Suprapubic skin (tissue), 4 donors: ENCODE measurements at regions not wholly inside any gene's neighbourhood (a gene's known extent, or its start where the extent isn't known, plus 50 kb on each side); places are given as distances from the start of the nearest gene placed in this dataset.
"Not testable (repeated sequence)": the region's sequence is repeated elsewhere in the genome, so short reads cannot be mapped to it uniquely, and the experiment has no call there.

Experiments
- DNase-seq, 2 donors: peaks; one replicate each; pipeline ENCODE4 v3.0.0-alpha.2; 2019; ENCODE audit warnings: low spot score in 2 of 2
- H3K27ac ChIP-seq: fragments of 200-600 bp; sonication (generic); one replicate; pipeline ENCODE4 v1.5.1; 2019
- H3K27me3 ChIP-seq: fragments of 200-600 bp; sonication (generic); one replicate; pipeline ENCODE4 v1.5.1; 2019
- H3K36me3 ChIP-seq: fragments of 200-600 bp; sonication (generic); one replicate; pipeline ENCODE4 v1.5.1; 2019
- H3K4me1 ChIP-seq: fragments of 200-600 bp; sonication (generic); one replicate; pipeline ENCODE4 v1.5.1; 2019
- H3K4me3 ChIP-seq: fragments of 200-600 bp; sonication (generic); one replicate; pipeline ENCODE4 v1.5.1; 2019; ENCODE audit warnings: mild to moderate bottlenecking
- H3K9me3 ChIP-seq: fragments of 200-600 bp; sonication (generic); one replicate; pipeline ENCODE4 v1.5.1; 2019
- EP300 ChIP-seq: sonication (generic); formaldehyde crosslinking; IDR thresholded peaks from one replicate; pipeline ENCODE4 v1.6.1; 2017; ENCODE audit warnings: antibody characterized with exemption
- POLR2A ChIP-seq, 2 donors: fragments of 450-650 bp; IDR thresholded peaks; one replicate each; pipeline ENCODE4 v1.6.1; 2017; ENCODE audit warnings: antibody characterized with exemption in 2 of 2, mild to moderate bottlenecking in 2 of 2, moderate library complexity in 2 of 2
- POLR2AphosphoS5 ChIP-seq, 3 donors: sonication (generic); formaldehyde crosslinking; IDR thresholded peaks; one replicate each; pipeline ENCODE4 v1.6.1; 2017; ENCODE audit warnings: antibody characterized with exemption in 3 of 3
- WGBS: methylation state at CpG from one replicate; pipeline ENCODE4 v1.1.5; 2018; 5-methylcytosine and 5-hydroxymethylcytosine counted together
- TF ChIP-seq, protein P1 (sequence below), 2 donors: fragments of 200-600 bp in 1 of 2; fragments of 450-650 bp in 1 of 2; sonication (generic) in 1 of 2; IDR thresholded peaks; one replicate each; pipeline ENCODE4 v1.5.1; 2016 to 2019; ENCODE audit warnings: antibody characterized with exemption in 2 of 2, mild to moderate bottlenecking in 1 of 2, moderate library complexity in 1 of 2

DNA sequence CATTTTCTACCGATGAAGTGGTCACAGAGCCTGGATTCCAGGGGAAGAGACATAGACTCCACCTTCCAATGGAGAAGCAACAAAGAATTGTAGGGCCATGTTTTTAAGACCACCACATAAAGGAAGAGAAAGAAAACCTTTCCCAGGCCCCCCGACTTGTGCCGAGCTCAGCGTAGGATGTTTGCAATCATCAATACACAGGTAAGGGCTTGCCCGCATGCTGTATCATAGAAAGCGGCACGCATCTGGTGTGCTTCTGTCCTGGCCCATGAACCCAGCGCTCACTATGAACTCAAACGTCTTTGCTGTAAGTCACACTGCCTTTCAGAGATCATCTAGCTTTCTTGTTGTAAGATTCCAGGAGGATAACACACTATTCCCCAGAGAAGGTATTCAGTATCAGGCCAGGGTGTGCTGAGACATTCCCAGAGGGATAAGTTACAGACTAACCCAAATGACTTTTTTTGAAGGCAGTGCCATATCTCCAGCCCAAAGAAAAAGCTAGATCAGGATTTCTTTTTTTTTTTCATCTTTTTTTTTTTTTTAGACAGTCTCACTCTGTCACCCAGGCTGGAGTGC is 79.5 kb upstream of the RPL38 start:
- no peaks in the 10 kb centered on the region for H3K4me1 ChIP-seq
- TF ChIP-seq POLR2A (IDR thresholded peaks at IDR 0.05) (no peak), POLR2AphosphoS5 (IDR thresholded peaks at IDR 0.05) (no peak), EP300 (no peak)
- TF ChIP-seq, protein P1, sequence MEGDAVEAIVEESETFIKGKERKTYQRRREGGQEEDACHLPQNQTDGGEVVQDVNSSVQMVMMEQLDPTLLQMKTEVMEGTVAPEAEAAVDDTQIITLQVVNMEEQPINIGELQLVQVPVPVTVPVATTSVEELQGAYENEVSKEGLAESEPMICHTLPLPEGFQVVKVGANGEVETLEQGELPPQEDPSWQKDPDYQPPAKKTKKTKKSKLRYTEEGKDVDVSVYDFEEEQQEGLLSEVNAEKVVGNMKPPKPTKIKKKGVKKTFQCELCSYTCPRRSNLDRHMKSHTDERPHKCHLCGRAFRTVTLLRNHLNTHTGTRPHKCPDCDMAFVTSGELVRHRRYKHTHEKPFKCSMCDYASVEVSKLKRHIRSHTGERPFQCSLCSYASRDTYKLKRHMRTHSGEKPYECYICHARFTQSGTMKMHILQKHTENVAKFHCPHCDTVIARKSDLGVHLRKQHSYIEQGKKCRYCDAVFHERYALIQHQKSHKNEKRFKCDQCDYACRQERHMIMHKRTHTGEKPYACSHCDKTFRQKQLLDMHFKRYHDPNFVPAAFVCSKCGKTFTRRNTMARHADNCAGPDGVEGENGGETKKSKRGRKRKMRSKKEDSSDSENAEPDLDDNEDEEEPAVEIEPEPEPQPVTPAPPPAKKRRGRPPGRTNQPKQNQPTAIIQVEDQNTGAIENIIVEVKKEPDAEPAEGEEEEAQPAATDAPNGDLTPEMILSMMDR (IDR thresholded peaks at IDR 0.05), result no peak
- WGBS, result 75% methylated on average over 9 of the region's 9 CpGs
- H3K36me3 ChIP-seq, result no peaks in the 10 kb centered on the region
- no peak overlapping the region for H3K4me3 ChIP-seq
- no peaks in the 10 kb centered on the region for H3K9me3 ChIP-seq
- no peak overlapping the region for H3K27ac ChIP-seq
- DNase-seq, result peak in 1 of 2 donors; percentile 59
- H3K27me3 ChIP-seq, result peaks cover 38% of the 10 kb centered on the region

DNA sequence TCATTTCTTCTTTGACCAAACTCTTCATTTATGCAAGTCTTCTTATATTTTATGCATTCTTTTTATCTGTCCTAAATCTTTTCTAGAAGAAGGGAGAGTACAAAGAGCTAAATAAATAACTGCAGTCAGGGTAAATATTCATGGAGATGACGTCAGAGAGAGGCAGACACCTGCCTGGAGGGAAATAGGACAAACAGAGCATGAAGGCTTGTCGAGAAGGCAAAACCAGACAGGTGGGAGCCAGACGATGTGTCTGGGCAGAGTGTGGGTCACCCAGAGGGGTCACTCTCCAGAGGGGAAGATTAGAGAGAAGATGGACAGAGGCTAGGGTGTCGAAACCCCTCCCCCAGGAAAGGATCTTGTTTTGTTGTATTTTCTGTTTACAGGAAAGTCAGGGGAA is 78.3 kb upstream of the RPL38 start:
- Histone ChIP-seq H3K4me3 (no peak overlapping the region), H3K9me3 (no peaks in the 10 kb centered on the region), H3K27me3 (peaks cover 39% of the 10 kb centered on the region), H3K4me1 (no peaks in the 10 kb centered on the region), H3K36me3 (no peaks in the 10 kb centered on the region), H3K27ac (no peak overlapping the region)
- TF ChIP-seq, protein P1 (IDR thresholded peaks at IDR 0.05), result no peak
- 37% methylated on average over 4 of the region's 4 CpGs for WGBS
- no peak for DNase-seq

DNA sequence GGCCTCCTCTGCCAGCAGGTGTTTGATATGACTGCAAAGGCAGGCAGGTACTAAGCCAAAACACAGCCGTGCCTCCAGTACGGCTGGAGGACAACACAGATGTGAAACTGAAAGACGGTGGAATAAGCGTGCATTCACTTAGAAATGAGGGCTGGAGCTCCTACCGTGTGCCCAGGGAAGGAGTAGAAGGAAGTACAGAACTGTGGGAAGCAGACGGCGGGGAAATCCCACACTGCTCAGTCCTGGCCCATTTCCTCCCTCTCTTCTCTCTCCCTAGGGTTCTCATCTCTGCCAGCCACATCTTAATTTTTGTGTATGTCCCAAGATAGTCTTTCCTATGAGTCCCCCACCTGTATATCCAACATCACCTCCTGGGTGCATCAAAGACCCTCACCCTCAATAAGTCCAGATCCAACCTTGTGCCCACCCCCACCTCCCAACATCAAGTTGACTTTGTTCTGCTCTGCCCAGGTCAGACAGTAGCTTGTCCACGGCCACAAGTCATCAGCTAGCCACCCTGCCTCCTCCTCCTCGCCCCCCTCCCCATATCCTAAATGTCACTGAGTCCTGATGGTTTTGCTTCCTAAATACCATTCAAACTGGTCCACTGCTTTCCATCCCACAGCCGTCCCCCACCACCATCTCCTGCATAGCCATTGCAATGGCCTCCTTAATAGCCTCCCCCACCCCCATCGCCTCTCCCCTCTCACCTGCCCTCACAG is 77.1 kb upstream of the RPL38 start:
- Histone ChIP-seq H3K9me3 (no peaks in the 10 kb centered on the region), H3K4me3 (no peak overlapping the region), H3K27me3 (peaks cover 43% of the 10 kb centered on the region), H3K4me1 (no peaks in the 10 kb centered on the region), H3K27ac (no peak overlapping the region), H3K36me3 (no peaks in the 10 kb centered on the region)
- TF ChIP-seq POLR2A (IDR thresholded peaks at IDR 0.05) (no peak), EP300 (no peak), POLR2AphosphoS5 (IDR thresholded peaks at IDR 0.05) (no peak)
- TF ChIP-seq, protein P1 (IDR thresholded peaks at IDR 0.05), result no peak
- no peak for DNase-seq
- WGBS, result 51% methylated on average over 11 of the region's 11 CpGs

DNA sequence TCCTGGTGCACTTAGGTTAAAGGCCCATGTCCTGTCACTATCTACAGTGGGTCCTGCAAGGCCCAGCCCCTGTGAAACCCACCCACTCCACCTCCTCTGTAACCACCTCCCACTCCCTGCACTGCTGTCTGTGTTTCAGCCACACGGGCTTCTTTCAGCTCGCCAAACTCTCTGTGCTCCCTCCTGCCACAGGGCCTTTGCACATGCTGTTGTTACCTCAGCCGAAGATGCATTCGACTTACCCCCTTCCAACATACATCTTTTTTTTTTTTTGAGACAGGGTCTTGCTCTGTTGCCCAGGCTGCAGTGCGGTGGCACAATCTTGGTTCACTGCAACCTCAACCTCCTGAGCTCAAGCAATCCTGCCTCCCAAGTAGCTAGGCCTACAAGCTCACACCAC is 76.5 kb upstream of the RPL38 start:
- no peaks in the 10 kb centered on the region for H3K4me1 ChIP-seq
- no peak for DNase-seq
- H3K27ac ChIP-seq, result no peak overlapping the region
- peaks cover 49% of the 10 kb centered on the region for H3K27me3 ChIP-seq
- no peaks in the 10 kb centered on the region for H3K36me3 ChIP-seq
- no peak overlapping the region for H3K4me3 ChIP-seq
- 91% methylated on average over 5 of the region's 5 CpGs for WGBS
- TF ChIP-seq POLR2AphosphoS5 (IDR thresholded peaks at IDR 0.05) (no peak), EP300 (no peak), POLR2A (IDR thresholded peaks at IDR 0.05) (no peak)
- TF ChIP-seq, protein P1 (IDR thresholded peaks at IDR 0.05), result no peak
- no peaks in the 10 kb centered on the region for H3K9me3 ChIP-seq

DNA sequence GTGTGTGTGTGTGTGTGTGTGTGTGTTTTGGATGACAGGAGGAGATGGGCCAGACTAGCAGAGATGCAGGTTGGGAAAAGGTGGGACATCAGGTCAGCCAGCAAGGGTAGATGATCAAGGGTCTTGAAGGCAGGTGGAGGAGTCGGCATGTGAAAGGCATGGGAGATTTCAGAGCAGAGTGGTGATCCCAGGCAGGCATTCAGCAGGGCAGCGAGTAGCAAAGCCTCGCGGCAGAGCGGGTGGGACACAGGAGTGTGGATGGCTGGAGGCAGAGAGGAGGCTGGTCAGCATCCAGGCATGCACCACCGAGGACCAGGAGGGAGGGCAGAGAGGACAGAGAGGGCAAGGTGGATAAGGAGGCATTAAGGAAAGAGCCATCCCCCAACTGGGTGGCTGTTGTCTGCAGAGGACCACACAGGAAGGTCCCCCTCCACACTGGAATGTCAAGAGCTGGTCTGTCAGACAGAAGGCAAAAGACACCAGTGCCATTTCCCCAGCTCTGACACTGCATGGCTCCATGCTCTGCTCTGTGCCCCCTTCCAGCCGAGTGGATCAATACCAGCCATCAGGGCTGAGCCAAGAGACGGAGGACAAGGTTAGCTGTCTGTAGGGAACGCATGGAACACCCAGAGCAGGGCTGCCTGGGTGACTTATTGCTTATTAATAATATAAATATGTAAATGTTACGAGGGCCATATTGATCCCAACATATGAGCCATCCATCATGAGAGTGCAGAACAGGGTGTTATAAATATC is 74.8 kb upstream of the RPL38 start:
- no peaks in the 10 kb centered on the region for H3K4me1 ChIP-seq
- H3K27ac ChIP-seq, result no peak overlapping the region
- no peak overlapping the region for H3K4me3 ChIP-seq
- peaks cover 58% of the 10 kb centered on the region for H3K27me3 ChIP-seq
- H3K9me3 ChIP-seq, result no peaks in the 10 kb centered on the region
- TF ChIP-seq, protein P1 (IDR thresholded peaks at IDR 0.05), result no peak
- TF ChIP-seq POLR2A (IDR thresholded peaks at IDR 0.05) (no peak), POLR2AphosphoS5 (IDR thresholded peaks at IDR 0.05) (no peak), EP300 (no peak)
- no peaks in the 10 kb centered on the region for H3K36me3 ChIP-seq
- WGBS, result 54% methylated on average over 10 of the region's 10 CpGs
- DNase-seq, result peak in 1 of 2 donors; percentile 26

DNA sequence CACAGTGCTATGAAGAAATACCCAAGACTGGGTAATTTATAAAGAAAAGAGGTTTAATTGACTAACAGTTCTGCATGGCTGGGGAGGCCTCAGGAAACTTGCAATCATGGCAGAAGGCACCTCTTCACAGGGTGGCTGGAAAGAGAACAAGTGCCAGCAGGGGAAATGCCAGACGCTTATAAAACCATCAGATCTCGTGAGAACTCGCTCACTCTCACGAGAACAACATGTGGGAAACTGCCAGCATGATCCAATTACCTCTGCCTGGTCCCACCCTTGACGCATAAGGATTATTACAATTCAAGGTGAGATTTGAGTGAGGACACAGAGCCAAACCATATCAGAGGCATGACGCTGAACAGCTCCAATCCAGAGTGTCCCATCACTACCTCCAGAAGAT is 73.7 kb upstream of the RPL38 start:
- not testable (repeated sequence) for H3K4me1 ChIP-seq, DNase-seq, H3K27ac ChIP-seq, H3K36me3 ChIP-seq, H3K9me3 ChIP-seq, H3K4me3 ChIP-seq
- WGBS, result 36% methylated on average over 6 of the region's 6 CpGs
- peaks cover 63% of the 10 kb centered on the region for H3K27me3 ChIP-seq
